Fibroblast of pulmonary artery (primary cell): ENCODE measurements at regions not wholly inside any gene's neighbourhood (a gene's known extent, or its start where the extent isn't known, plus 50 kb on each side); places are given as distances from the start of the nearest gene placed in this dataset.
"Not testable (repeated sequence)": the region's sequence is repeated elsewhere in the genome, so short reads cannot be mapped to it uniquely, and the experiment has no call there.

Source experiments
- DNase-seq: peaks from one replicate; pipeline ENCODE4 v3.0.0-alpha.2; 2010; ENCODE audit warnings: low read depth
- H3K4me3 ChIP-seq: replicated peaks from 2 replicates; pipeline ENCODE4 v1.5.1; 2011; ENCODE audit warnings: low read depth, mild to moderate bottlenecking, control low read depth, low read length, moderate library complexity
- TF ChIP-seq, protein P1 (sequence below): IDR thresholded peaks from 2 replicates; pipeline ENCODE4 v1.5.1; 2011; ENCODE audit warnings: mild to moderate bottlenecking, control low read depth, low read length, inconsistent platforms; ENCODE audit errors: missing control alignments

GRCh38 chr7:70887186-70887585 lies 244.8 kb upstream of the GALNT17 start:
- no peak overlapping the region for H3K4me3 ChIP-seq
- TF ChIP-seq, protein P1, sequence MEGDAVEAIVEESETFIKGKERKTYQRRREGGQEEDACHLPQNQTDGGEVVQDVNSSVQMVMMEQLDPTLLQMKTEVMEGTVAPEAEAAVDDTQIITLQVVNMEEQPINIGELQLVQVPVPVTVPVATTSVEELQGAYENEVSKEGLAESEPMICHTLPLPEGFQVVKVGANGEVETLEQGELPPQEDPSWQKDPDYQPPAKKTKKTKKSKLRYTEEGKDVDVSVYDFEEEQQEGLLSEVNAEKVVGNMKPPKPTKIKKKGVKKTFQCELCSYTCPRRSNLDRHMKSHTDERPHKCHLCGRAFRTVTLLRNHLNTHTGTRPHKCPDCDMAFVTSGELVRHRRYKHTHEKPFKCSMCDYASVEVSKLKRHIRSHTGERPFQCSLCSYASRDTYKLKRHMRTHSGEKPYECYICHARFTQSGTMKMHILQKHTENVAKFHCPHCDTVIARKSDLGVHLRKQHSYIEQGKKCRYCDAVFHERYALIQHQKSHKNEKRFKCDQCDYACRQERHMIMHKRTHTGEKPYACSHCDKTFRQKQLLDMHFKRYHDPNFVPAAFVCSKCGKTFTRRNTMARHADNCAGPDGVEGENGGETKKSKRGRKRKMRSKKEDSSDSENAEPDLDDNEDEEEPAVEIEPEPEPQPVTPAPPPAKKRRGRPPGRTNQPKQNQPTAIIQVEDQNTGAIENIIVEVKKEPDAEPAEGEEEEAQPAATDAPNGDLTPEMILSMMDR: no peak
- no peak for DNase-seq

DNA sequence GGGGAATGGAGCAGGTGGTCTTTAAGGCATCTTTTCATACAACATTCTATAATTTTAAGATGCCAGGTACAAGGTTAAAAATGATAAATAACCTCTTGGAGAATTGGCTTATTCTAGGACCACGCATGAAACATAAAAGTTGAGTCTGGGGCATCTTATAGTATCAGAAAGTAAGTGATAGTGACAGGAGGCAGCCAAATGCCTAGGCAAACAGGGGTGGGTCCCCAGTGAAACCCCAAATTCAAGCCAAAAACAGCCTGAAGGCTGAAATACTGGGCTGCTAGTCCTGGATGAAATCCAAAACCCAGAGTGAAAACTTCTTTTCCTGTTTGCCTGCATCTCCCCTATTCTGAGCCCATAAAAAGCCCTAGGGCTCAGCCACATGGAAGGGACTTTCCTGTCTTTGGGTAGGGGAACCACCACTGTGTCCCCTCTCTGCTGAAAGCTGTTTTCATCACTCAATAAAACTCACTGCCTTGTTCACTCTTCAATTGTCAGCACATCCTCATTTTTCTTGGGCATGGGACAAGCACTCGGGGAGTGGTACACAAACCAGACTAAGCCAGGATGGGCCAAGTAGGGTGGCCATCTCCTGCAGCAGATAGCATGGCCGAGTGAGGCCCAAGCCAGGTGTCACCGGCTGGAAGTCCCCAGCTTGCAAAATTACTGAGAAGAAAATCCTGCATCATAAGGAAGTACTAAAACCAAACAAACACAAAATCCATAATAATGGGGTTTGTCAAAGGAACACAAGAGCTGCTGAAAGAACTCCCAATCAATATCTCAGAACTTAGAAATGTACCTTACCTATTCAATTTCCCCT lies 241.6 kb upstream of the GALNT17 start:
- no peak overlapping the region for H3K4me3 ChIP-seq

DNA sequence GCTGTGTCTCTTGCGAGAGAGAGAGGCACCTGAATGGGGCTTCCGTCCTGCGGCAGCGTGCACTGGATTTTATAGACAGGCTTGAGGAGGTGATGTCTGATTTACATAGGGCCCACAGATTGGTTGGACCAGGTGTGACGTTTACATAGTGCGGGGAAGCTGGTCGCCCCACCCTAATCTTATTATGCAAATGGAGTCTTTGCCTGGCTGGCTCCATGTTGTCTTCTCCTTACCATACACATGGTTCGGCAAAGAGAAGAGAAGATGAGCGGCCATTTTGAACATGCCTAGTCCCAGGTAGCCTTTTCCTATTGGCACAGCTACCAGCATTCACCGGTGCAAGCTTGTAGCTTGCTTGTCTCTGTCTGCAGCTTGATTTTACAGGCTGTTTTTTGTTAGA lies 238.5 kb upstream of the GALNT17 start:
- H3K4me3 ChIP-seq: no peak overlapping the region
- TF ChIP-seq, protein P1: no peak
- DNase-seq: no peak

More for the DNA sequence above, 241.6 kb upstream of the GALNT17 start:
- no peak for DNase-seq
- TF ChIP-seq, protein P1: no peak

DNA sequence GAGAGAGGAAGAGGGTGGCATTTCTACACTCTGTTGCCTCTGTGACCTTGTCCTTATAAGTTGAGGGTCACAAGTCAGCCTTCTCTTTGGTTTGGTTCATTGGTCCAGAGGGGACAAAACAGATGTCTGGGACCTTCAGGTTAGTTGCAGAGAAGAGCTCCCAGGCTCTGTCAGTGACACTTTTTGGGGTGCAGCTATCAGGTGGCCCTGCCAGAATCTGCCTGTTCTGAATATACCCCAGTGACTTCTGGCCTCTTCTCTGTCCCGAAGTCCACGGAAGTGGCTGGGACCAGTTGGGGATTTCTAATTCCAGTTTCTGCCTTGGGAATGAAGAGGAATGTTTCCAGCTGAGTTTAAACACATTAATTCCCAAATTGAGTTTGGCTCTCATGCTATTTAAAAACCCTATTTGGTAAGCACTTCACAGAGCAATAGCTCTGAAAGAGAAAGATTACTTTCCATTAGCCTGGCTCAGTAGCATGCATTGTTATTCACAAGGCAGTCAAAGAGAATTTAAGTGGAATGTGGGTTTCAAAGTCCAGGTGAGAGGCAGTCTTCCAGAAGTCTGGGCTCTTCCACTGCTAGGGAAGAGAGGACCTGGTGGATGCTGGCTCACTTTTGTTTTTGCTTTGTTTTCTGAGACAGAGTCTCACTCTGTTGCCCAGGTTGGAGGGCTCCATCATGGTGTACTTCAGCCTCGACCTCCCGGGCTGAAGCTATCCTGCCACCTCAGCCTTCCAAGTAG lies 237.8 kb upstream of the GALNT17 start:
- H3K4me3 ChIP-seq: no peak overlapping the region
- TF ChIP-seq, protein P1: no peak
- DNase-seq: no peak

DNA sequence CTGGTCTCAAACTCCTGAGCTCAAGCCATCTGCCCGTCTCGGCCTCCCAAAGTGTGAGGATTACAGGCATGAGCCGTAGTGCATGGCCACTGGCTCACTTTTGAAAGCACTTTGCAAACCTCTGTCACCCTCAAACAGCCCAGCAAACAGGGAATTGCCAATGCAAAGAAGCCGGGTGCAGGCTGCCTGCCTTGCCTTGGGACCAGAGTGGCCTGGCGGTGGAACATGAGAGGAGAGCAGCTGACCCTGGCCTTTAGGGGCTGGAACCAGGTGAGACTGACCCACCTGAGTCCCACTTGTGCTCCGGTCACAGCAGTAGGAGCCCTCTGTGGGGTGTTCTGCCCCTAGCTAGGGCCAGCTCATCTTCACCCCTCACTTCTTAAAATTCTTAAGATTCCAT lies 237.1 kb upstream of the GALNT17 start:
- no peak overlapping the region for H3K4me3 ChIP-seq
- DNase-seq: no peak
- TF ChIP-seq, protein P1: no peak

DNA sequence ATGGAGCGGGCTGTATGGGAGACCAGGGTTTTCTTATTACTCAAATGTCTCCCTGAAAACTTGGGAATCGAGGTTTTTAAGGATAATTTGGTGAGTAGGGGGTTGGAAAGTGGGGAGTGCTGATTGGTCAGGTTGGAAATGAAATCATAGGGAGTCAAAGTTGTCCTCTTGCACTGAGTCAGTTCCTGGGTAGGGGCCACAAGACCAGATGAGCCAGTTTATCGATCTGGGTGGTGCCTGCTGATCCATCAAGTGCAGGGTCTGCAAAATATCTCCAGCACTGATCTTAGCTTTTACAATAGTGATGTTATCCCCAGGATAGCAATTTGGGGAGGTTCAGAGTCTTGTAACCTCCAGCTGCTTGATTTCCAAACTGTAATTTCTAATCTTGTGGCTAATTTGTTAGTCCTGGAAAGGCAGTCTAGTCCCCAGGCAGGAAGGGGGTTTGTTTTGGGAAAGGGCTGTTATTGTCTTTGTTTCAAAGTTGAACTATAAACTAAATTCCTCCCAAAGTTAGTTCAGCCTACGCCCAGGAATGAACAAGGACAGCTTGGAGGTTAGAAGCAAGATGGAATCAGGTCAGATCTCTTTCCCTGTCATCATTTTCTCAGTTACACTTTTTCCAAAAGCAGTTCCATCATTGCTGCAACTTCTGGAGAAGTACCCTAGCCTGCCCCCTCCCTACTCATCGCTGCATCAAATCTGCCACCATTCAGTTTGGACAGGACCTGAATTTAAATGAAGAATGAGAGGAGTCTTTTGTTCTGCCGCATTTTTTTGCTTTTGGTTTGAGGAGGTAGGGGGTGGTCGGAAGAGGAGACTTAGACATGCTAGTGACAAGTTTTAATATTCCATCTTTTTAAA lies 236.4 kb upstream of the GALNT17 start:
- not testable (repeated sequence) for DNase-seq, H3K4me3 ChIP-seq
